ENCODE measurements at regions not wholly inside any gene's neighbourhood (a gene's known extent, or its start where the extent isn't known, plus 50 kb on each side); places are given as distances from the start of the nearest gene placed in this dataset.
"Not testable (repeated sequence)": the region's sequence is repeated elsewhere in the genome, so short reads cannot be mapped to it uniquely, and the experiment has no call there.

DNA sequence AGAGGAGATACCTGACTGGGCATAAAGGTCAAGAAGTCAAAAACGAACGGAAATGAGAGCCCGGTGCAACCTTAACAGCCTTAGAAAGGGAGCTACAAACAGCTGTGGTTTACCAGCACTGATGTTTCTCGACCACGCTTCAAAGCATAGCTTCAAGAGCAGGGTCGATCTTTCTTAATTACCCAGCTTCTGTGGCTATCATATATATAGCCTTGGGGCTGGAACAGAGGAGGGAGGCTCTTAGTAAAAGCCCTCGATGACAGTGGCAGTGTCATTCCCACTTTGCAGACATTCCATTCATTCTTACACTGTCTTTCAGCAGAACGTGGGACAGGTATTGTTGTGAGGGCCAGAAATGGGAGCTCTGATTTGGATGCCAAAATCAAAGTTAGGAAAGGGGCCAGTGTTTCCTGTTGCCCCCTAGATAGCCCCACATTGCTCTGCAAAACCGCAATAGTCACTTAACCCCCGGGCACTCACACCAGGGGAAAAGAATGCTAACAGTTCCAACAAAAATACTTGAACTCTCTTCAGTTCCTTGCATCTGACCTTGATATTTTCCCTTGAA is 141.5 kb downstream of the MTPAP start:
- DNase-seq (ENCODE audit: low read depth, low spot score): no peak
- in situ Hi-C loops (cut with HindIII; ENCODE audit: low pct_unique_long_range_greater_than_20kb, low sequenced_read_pairs): no loop called here

DNA sequence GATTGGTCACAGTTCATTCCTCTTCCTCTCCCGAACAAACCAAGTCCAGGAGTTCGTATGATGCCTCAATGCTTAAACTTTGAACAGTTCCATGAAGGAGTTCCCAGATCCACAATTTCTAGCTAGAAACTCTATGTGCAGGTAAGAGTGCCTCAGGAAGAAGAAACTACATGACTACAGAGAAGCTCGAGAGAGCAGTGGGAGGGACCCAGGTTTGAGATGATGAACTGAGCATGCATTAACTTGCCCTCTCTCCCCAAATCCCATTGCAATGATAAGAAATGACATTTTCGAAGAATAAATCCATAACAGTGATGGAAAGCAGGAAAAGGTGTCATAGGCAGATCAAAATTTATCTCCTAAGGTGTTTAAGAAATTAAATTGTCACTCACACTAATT is 140.6 kb upstream of the JCAD start:
- in situ Hi-C loops (cut with HindIII; ENCODE audit: low pct_unique_long_range_greater_than_20kb, low sequenced_read_pairs): no loop called here
- no peak for DNase-seq (ENCODE audit: low read depth, low spot score)

DNA sequence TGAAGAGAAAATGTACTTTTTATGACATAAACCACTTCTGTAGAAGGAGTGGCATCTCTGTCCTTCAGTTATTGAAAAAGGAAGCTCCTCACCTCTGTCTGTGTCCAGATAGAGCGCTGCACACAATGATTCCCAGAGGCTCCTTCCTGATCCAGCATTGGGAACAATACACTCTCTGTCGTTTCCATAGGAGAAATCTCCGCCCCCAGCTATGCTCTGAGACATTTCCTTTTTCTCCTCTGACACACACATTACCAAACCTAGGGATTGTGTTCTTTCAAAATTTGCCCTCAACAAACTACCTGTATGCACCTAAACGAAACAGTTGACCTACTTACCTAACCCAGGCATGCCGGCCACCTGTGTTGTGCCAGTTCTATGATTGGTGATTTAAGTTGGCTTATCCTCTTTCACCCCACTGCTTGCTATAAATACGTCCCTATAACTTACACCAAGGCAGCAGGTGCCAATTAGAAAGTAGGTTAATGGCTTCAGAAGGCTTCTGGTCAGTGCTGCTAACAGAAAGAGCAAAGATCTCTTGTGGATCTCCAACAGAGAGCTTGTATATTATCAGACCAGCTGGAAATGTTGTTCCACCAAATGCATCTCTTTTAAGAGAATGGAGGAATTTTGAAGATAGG is 140.1 kb upstream of the JCAD start:
- peak; percentile 57 for DNase-seq (ENCODE audit: low read depth, low spot score)
- in situ Hi-C loops (cut with HindIII; ENCODE audit: low pct_unique_long_range_greater_than_20kb, low sequenced_read_pairs): no loop called here

DNA sequence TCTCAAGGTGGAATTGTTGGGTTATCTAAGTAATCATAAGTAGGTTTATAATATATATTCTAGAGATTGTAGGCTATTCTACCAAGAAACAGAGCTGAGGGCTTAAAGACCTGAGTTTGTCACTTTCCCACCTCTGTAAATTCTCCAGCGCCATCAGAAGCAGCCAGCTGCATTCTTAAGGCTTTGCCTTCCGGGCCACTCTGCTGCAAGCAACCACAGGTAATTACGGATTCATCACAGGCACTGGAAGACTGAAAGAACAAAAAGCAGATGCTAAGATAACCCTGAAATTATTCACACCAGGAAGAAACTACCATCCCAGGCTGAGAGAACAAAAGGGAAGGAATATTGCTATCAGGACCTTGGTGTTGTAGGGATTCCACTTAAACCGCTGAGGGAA is 137.8 kb upstream of the JCAD start:
- DNase-seq (ENCODE audit: low read depth, low spot score): no peak
- in situ Hi-C loops (cut with HindIII; ENCODE audit: low pct_unique_long_range_greater_than_20kb, low sequenced_read_pairs): no loop called here

DNA sequence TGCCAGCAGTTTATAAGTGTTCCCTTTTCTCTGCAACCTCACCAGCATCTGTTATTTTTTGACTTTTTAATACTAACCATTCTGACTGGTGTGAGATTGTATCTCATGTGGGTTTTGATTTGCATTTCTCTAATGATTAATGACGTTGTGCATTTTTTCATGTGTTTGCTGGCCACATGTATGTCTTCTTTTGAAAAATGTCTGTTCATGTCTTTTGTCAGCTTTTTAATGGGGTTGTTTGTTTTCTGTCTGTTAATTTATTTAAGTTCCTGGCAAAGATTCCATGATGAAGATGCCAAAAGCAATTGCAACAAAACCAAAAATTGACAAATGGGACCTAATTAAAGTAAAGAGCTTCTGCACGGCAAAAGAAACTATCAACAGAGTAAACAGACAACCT is 137.2 kb upstream of the JCAD start:
- in situ Hi-C loops (cut with HindIII; ENCODE audit: low pct_unique_long_range_greater_than_20kb, low sequenced_read_pairs); DNase-seq (ENCODE audit: low read depth, low spot score): not testable (repeated sequence)

DNA sequence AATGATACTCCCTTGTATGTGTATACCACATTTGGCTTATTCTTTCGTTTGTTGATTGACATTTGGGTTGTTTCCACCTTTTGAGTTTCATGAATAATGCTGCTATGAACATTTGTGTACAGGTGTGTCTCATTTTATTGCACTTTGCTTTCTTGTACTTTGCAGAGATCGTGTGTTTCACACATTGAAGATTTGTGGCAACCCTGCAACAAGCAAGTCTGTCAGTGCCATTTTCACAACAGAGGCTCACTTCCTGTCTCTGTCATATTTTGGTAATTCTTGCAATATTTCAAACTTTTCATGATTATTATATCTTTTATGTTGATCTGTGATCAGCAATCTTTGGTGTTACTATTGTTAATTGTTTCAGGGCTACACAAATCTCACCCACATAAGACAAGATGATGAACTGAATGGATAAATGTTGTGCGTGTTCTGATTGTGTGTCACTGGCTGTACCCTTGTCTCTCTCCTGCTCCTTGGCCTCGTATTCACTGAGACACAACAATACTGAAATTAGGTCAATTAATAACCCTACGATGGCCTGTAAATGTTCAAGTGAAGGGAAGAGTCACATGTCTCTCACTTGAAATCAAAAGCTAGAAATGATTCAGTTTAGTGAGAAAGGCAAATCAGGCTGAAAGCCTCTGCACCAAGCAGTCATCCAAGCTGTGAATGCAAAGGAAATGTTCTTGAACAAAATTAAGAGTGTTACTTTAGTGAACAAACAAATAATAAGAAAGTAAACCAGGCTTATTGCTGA is 133.6 kb upstream of the JCAD start:
- in situ Hi-C loops (cut with HindIII; ENCODE audit: low pct_unique_long_range_greater_than_20kb, low sequenced_read_pairs): no loop called here

DNA sequence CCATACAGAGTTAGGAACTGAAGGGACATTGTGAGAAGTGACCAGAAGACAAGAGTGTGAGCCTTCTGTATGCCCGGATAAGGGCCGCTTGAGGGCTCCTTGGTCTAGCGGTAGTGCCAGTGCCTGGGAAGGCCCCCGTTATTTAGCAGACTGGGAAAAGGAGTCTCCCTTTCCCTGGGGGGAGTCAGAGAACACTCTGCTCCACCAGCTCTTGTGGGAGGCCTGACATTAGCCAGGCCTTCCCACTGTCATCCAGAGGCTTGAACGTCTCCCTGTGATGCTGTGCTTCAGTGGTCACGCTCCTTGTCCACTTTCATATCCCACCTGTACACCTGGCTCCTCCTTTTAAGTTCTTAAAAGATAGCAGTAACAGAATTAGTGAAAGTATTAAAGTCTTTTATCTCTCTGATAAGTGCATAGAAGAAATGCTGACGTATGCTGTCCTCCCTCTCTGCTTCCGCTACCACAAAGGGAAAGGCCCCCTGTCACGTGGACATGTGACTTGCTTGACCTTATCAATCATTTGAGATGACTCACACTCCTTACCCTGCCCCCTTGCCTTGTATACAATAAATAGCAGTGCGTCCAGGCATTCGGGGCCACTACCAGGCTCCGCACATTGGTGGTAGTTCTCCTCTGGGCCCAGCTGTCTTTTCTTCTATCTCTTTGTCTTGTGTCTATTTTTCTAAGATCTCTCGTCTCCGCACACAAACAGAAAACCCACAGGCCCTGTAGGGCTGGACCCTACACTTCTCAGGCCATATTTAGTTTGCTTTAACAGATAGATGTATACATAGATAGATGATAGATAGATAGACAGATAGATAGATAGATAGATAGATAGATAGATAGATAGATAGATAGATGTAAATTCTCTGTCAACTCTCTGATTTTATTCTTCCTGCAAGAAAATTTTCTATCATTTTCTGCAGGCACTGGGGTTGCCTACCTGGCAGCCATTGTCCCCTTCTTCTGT is 131.5 kb upstream of the JCAD start:
- DNase-seq (ENCODE audit: low read depth, low spot score): no peak
- in situ Hi-C loops (cut with HindIII; ENCODE audit: low pct_unique_long_range_greater_than_20kb, low sequenced_read_pairs): no loop called here

More for the DNA sequence above, 133.6 kb upstream of the JCAD start:
- no peak for DNase-seq (ENCODE audit: low read depth, low spot score)

DNA sequence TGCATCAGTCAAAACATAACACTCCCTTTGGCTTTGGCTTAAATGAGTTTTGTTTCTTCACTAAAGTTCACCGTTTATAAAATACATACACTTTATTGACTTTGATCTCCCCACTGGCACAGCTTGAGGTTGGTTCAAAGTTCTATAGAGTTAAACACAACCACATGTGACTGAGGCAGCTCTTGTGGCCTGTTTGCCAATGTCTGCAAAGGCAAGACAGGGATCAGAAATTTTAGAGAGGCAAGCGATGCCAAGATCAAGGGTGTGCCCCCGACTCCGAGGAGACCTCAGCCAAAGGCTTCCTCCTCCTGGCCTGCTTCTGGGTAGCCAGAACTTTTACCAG is 129.8 kb upstream of the JCAD start:
- in situ Hi-C loops (cut with HindIII; ENCODE audit: low pct_unique_long_range_greater_than_20kb, low sequenced_read_pairs): no loop called here

DNA sequence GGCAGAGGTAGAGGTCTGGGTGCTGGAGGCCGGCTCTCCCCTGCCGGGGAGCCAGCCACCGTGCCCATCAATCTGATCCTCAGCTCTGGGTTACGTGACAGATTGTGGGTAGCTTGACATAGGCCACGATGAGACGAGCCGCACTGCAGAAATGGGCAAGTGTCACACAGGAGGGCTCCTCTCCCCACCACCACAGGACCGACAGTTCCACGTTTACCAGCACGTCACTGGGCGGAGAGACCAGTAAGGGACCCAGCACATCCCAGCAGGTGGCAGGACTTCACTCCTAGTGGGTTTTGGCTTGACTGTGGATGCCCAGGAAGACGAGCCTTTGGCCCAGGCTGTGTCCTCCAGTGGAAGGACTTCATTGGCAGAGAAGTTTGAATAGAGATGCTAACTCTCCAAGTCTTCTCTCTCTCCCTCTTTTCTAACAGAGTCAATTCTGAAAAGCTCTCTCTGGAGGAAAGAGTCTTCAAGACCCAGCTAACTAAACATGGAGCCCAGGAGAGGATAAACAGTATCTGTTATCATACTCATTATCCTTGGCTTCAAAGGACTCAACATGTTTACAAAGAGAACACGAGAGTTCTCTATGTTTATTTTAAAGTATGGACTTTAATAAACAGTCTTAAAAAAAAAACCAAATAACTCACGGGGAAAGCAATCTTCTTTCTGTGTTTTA is 129.3 kb upstream of the JCAD start:
- in situ Hi-C loops (cut with HindIII; ENCODE audit: low pct_unique_long_range_greater_than_20kb, low sequenced_read_pairs): no loop called here
- no peak for DNase-seq (ENCODE audit: low read depth, low spot score)

More for the DNA sequence above, 129.8 kb upstream of the JCAD start:
- DNase-seq (ENCODE audit: low read depth, low spot score): no peak

DNA sequence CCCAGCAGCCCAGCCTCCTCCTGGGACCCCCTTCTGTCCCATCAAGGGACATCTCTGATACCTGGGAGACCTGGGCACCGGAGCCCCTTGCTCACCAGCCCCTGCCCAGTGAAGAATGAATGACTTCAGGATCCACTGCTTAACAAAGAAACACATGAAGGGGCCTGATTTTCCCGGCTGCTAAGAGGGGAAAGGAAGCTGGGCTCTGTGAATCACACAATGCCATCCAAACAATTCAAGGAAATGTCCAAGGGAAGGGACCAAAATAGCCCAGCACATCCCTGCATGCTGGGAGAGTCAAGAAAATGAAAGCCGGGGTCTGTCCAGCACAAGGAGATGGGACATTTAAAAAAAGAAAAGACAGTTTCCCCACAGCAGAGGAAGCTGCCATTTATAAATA is 128.7 kb upstream of the JCAD start:
- no peak for DNase-seq (ENCODE audit: low read depth, low spot score)
- in situ Hi-C loops (cut with HindIII; ENCODE audit: low pct_unique_long_range_greater_than_20kb, low sequenced_read_pairs): no loop called here

DNA sequence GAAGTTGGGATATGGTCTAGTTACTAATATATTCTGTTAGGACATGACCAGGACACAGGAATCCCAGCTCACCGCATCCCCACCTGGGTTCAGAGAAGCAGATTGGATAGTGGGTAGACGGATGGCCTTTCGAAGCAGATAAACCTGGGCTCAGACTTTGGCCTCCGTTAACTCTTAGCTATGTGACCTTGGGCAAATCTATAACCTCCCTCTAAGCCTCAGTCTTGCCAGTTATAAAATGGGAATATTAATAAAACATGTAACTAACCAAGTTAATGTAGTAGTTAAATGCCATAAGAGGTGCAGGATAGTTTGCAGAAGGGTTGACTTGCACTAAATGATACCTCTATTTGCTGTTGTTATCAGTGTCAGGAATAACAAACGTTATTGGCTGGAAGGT is 127.6 kb upstream of the JCAD start:
- DNase-seq (ENCODE audit: low read depth, low spot score): no peak
- in situ Hi-C loops (cut with HindIII; ENCODE audit: low pct_unique_long_range_greater_than_20kb, low sequenced_read_pairs): no loop called here

DNA sequence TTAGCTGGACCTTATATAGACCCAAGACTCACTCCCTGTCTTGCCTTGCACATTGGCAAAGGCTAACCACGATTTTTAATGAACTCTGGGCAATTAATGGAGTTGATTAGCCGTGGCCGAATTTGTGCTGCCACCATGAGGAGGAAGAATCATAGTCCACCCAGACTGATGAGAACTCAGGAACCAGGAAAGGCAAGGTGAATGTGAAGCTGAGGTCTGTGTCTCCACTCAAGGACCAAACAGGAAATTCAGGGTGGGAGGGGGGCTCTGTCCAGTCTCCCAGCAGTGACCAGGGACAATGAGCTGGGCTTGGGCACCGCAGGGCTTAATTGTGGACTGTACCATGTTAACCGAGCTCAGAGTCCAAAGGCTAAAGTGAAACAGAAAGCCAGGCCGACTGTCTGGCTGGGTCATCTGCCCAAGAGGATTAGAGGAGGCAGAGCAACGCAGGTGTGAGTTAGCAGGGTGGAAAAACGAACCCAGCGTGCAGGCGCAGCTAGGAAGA is 127.0 kb upstream of the JCAD start:
- peak; percentile 15 for DNase-seq (ENCODE audit: low read depth, low spot score)

DNA sequence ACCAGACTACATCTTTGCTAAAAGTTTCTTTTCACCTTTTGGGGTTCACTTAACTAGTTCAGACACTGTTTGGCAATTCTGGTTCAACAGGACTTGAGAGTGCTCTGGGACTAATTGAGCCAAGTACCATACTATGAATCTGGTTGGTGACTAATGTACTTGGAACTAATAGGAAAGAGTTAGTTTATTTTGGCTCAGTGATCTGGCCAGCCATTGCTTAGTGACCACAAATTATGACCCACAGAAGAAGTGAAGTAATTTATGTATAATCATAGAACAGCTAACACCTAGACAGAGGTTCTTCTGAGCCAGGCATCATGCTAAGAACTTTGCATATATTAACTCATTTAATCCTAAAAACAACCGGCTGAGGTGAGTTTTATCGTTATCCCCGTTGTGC is 126.5 kb upstream of the JCAD start:
- in situ Hi-C loops (cut with HindIII; ENCODE audit: low pct_unique_long_range_greater_than_20kb, low sequenced_read_pairs): no loop called here
- no peak for DNase-seq (ENCODE audit: low read depth, low spot score)

More for the DNA sequence above, 127.0 kb upstream of the JCAD start:
- in situ Hi-C loops (cut with HindIII; ENCODE audit: low pct_unique_long_range_greater_than_20kb, low sequenced_read_pairs): no loop called here

DNA sequence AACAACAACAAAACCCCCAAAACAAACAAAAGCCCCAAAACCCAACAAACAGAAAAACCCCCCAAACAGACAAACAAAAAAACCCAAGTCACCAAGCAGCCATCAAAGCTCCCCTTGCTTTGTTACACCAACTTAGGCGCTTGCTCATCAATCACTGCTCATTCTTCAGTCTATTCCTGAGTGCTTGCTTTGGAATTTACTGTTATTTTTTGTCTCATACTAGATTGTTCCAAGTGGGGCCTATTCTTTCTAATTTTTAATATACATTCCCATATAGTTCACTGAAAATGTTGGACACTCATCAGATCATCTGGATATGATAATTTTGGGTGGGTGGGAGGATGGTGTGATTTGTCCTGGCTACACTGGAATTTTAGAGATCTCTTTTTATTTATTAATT is 126.0 kb upstream of the JCAD start:
- no peak for DNase-seq (ENCODE audit: low read depth, low spot score)
- in situ Hi-C loops (cut with HindIII; ENCODE audit: low pct_unique_long_range_greater_than_20kb, low sequenced_read_pairs): no loop called here

DNA sequence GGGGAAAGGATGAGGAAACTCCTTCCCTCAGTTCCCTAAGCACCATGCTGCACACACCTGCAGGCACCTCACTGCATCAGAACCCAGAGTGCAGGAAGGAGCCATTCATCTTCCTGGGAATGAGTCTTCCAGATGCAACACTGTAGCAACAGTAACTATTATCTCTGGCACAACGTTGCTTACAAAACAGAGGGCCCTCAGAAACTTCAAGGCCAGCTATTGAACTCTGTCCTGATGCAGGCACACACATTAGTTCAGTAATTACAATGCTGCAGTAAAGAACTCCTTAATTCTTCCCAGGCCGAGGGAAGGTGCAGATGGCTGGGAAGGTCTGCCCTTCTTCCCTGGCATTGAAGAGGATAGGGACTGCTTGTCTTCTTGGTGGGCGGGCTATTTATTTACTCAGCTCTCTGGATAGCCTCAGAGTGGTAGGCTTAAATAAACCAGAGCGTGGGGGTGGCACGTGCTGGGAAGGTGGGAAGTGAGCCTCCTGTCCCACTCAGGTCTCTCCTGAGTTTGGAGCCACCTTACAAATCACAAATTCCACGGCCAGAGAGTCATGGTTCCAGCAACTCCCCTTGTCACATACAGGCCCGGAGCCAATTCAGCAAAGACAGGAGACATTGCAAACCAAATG is 125.1 kb upstream of the JCAD start:
- no peak for DNase-seq (ENCODE audit: low read depth, low spot score)
- in situ Hi-C loops (cut with HindIII; ENCODE audit: low pct_unique_long_range_greater_than_20kb, low sequenced_read_pairs): no loop called here

DNA sequence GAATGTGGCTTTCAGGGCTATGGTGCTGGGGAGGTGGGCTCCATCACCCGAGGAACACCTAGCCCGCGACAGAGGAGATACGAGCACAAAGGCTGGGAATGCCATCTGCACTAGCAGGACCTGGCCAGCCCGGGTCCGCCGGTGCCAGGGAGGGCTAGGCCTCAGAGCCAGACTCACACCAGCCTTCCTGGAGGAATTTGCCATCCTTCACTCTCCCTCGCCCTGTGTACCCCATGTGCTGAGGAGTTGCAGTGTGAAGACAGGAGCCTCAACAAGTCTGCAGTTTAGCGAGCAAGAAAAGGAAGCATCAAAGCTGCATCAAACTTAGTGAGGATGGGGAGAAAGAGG is 123.6 kb upstream of the JCAD start:
- in situ Hi-C loops (cut with HindIII; ENCODE audit: low pct_unique_long_range_greater_than_20kb, low sequenced_read_pairs): no loop called here
- no peak for DNase-seq (ENCODE audit: low read depth, low spot score)

All from SK-MEL-5 (cell line).